ENCODE measurements at regions not wholly inside any gene's neighbourhood (a gene's known extent, or its start where the extent isn't known, plus 50 kb on each side); places are given as distances from the start of the nearest gene placed in this dataset.

DNA sequence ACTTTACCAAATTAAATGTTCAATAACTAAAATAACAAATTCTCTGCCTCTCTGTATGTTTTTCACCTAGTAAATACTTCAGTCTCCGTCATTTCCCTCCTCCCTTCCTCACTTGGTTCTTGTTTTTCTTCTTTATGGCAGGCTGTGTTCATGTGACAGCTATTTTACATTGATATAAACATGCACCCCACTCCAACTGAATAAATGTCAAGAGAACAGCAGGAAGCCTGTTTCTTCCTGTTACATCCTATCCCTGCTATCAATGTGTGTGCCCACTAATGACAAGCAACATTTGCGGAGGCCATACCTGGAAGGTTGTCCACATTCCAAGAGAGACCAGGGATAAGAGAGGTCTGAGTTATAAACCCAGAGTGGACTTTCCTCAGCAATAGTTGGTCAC lies 145.2 kb upstream of the MAST4 start:
- no peaks in the 10 kb centered on the region for H4K20me1 ChIP-seq (ENCODE audit: insufficient read depth, low read length)
- intact Hi-C loops (cut with micrococcal nuclease; ENCODE audit: unreplicated experiment), result no loop called here
- in situ Hi-C loops (cut with HindIII; ENCODE audit: extremely low pct_ligation_motif_present, low pct_unique_long_range_greater_than_20kb), result no loop called here
- H3K9me3 ChIP-seq (ENCODE audit: low read length), result no peaks in the 10 kb centered on the region
- no peaks in the 10 kb centered on the region for H3K79me2 ChIP-seq (ENCODE audit: insufficient read depth, low read length)
- ChIA-PET CTCF (ENCODE audit: low intra/inter-chr PET ratio, low total read pairs) (no interaction called here), POLR2A (no interaction called here)
- no peak overlapping the region for H3K27ac ChIP-seq (ENCODE audit: extremely low read length, insufficient read depth, low read length)
- H3K4me3 ChIP-seq (replicated peaks in 1 of 3; ENCODE audit: insufficient read depth in 1 of 3, low read depth in 2 of 3, low read length in 3 of 3), result no peak overlapping the region
- no peak overlapping the region for H3K4me2 ChIP-seq (ENCODE audit: low read depth, low read length)
- BruUV-seq (replicated peaks), result no TSS peak
- DNase-seq (ENCODE audit: low spot score), result no peak
- no peak overlapping the region for H3K9ac ChIP-seq (ENCODE audit: insufficient read depth, low read depth, low read length)
- no peak for FAIRE-seq
- WGBS (ENCODE audit: low lambda C conversion rate), result 21% methylated on average over 2 of the region's 2 CpGs
- H3K36me3 ChIP-seq (replicated peaks in 1 of 2; ENCODE audit: control insufficient read depth in 1 of 2, insufficient read depth in 2 of 2, low read length in 2 of 2), result no peaks in the 10 kb centered on the region
- H3K4me1 ChIP-seq (ENCODE audit: insufficient read depth, low read length), result no peaks in the 10 kb centered on the region
- H2AFZ ChIP-seq (ENCODE audit: low read length), result no peak overlapping the region
- ATAC-seq, result no peak
- H3K27me3 ChIP-seq (ENCODE audit: control insufficient read depth in 1 of 2, insufficient read depth in 2 of 2, low read length in 2 of 2), result peaks cover 0 to 3% of the 10 kb centered on the region in 2 experiments; a peak in 3 of 5 replicates
- no peak for TF ChIP-seq RFX3 (CRISPR knock-in tag; IDR thresholded peaks at IDR 0.05)
- TF ChIP-seq, protein P1, sequence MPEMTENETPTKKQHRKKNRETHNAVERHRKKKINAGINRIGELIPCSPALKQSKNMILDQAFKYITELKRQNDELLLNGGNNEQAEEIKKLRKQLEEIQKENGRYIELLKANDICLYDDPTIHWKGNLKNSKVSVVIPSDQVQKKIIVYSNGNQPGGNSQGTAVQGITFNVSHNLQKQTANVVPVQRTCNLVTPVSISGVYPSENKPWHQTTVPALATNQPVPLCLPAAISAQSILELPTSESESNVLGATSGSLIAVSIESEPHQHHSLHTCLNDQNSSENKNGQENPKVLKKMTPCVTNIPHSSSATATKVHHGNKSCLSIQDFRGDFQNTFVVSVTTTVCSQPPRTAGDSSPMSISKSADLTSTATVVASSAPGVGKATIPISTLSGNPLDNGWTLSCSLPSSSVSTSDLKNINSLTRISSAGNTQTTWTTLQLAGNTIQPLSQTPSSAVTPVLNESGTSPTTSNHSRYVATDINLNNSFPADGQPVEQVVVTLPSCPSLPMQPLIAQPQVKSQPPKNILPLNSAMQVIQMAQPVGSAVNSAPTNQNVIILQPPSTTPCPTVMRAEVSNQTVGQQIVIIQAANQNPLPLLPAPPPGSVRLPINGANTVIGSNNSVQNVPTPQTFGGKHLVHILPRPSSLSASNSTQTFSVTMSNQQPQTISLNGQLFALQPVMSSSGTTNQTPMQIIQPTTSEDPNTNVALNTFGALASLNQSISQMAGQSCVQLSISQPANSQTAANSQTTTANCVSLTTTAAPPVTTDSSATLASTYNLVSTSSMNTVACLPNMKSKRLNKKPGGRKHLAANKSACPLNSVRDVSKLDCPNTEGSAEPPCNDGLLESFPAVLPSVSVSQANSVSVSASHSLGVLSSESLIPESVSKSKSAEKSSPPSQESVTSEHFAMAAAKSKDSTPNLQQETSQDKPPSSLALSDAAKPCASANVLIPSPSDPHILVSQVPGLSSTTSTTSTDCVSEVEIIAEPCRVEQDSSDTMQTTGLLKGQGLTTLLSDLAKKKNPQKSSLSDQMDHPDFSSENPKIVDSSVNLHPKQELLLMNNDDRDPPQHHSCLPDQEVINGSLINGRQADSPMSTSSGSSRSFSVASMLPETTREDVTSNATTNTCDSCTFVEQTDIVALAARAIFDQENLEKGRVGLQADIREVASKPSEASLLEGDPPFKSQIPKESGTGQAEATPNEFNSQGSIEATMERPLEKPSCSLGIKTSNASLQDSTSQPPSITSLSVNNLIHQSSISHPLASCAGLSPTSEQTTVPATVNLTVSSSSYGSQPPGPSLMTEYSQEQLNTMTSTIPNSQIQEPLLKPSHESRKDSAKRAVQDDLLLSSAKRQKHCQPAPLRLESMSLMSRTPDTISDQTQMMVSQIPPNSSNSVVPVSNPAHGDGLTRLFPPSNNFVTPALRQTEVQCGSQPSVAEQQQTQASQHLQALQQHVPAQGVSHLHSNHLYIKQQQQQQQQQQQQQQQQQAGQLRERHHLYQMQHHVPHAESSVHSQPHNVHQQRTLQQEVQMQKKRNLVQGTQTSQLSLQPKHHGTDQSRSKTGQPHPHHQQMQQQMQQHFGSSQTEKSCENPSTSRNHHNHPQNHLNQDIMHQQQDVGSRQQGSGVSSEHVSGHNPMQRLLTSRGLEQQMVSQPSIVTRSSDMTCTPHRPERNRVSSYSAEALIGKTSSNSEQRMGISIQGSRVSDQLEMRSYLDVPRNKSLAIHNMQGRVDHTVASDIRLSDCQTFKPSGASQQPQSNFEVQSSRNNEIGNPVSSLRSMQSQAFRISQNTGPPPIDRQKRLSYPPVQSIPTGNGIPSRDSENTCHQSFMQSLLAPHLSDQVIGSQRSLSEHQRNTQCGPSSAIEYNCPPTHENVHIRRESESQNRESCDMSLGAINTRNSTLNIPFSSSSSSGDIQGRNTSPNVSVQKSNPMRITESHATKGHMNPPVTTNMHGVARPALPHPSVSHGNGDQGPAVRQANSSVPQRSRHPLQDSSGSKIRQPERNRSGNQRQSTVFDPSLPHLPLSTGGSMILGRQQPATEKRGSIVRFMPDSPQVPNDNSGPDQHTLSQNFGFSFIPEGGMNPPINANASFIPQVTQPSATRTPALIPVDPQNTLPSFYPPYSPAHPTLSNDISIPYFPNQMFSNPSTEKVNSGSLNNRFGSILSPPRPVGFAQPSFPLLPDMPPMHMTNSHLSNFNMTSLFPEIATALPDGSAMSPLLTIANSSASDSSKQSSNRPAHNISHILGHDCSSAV (CRISPR knock-in tag; IDR thresholded peaks at IDR 0.05; ENCODE audit: borderline replicate concordance), result no peak
- no peak for TF ChIP-seq MTA3 (CRISPR knock-in tag; IDR thresholded peaks at IDR 0.05)
- no peak for TF ChIP-seq ZNF136 (CRISPR knock-in tag; IDR thresholded peaks at IDR 0.05; ENCODE audit: low read depth)
- TF ChIP-seq RELA (CRISPR knock-in tag; IDR thresholded peaks at IDR 0.05), result no peak
- no peak for TF ChIP-seq ZNF274 (CRISPR knock-in tag; IDR thresholded peaks at IDR 0.05)
- no peak for TF ChIP-seq FOXC1 (CRISPR knock-in tag; IDR thresholded peaks at IDR 0.05; ENCODE audit: borderline replicate concordance)
- TF ChIP-seq, protein P2, sequence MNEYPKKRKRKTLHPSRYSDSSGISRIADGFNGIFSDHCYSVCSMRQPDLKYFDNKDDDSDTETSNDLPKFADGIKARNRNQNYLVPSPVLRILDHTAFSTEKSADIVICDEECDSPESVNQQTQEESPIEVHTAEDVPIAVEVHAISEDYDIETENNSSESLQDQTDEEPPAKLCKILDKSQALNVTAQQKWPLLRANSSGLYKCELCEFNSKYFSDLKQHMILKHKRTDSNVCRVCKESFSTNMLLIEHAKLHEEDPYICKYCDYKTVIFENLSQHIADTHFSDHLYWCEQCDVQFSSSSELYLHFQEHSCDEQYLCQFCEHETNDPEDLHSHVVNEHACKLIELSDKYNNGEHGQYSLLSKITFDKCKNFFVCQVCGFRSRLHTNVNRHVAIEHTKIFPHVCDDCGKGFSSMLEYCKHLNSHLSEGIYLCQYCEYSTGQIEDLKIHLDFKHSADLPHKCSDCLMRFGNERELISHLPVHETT (CRISPR knock-in tag; conservative IDR thresholded peaks at IDR 0.05), result no peak
- no peak for TF ChIP-seq CENPX (CRISPR knock-in tag; IDR thresholded peaks at IDR 0.05)
- TF ChIP-seq ZNF121 (CRISPR knock-in tag; IDR thresholded peaks at IDR 0.05), result no peak
- TF ChIP-seq ZNF337 (CRISPR knock-in tag; IDR thresholded peaks at IDR 0.05; ENCODE audit: borderline replicate concordance, low read depth), result no peak
- TF ChIP-seq ZNF24 (IDR thresholded peaks at IDR 0.05), result no peak
- no peak for TF ChIP-seq NCOA2 (CRISPR knock-in tag; IDR thresholded peaks at IDR 0.05)
